GM20000 (cell line): ENCODE measurements at regions not wholly inside any gene's neighbourhood (a gene's known extent, or its start where the extent isn't known, plus 50 kb on each side); places are given as distances from the start of the nearest gene placed in this dataset.

Source experiments
- DNase-seq: peaks from one replicate; pipeline ENCODE4 v3.0.0; 2012; ENCODE audit warnings: low spot score
- CTCF ChIP-seq: IDR thresholded peaks from 2 replicates; pipeline ENCODE4 v1.5.1; 2012; ENCODE audit warnings: mild to moderate bottlenecking, control low read depth; ENCODE audit errors: extremely low read depth, missing control alignments

GRCh38 chr14:97416550-97416949 is 619.4 kb downstream of the VRK1 start:
- no peak for DNase-seq
- TF ChIP-seq CTCF = no peak

DNA sequence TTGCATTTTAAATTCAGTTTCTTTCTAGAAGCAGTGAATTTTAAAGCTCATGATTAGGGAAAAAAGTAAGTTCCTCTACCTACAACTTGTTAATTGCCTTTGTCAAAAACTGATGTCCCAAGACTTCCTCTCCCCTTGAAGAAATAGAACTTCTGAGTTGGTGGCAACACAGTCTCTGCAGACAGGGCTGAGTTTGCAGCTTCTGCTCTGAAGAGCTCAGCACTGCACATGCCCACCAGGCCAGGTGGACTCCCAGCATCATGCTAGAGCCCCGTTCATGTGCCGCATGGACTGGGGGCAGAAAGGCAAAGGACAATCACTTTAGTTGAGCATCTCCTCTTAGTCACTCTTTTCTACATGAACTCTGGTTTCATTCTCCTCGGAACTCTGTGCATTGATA is 620.1 kb downstream of the VRK1 start:
- no peak for DNase-seq
- TF ChIP-seq CTCF = no peak

DNA sequence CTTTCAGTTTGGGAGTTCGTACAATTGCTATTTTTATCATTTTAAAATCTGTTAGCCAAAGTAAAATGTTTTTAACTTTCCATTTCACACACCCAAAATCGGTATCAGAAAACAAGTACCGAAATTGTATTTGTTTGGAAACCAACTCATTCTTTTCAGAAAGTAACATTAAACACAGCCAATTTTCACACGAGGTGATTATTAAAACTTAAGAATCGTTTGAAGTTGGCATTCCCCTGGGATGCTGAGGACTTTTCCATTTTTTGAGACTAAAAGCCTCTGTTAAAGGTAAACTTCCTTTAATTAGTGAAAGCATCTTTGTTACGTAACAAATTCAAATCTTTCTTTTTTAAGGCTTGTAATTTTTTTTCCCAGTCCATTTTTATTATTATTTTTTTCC is 623.0 kb downstream of the VRK1 start:
- DNase-seq = no peak
- no peak for TF ChIP-seq CTCF

DNA sequence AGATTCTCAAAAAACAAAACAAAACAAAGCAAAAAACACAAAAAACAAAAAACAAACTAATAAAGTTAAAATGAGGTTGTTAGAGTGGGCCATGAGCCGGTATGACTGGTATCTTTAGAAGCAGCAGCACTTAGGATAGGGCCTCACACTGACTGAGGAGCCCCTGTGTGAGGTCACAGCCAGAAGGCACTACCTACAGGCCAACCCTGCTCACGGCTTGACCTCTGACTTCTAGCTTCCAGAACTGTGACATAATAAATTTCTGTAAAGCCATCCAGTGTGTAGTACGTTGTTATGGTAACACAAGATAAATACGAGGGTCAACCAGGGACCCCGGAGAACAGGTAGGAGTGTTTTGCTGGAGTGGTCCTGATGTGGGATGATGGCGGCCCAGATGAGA is 629.6 kb downstream of the VRK1 start:
- no peak for TF ChIP-seq CTCF
- DNase-seq = no peak

DNA sequence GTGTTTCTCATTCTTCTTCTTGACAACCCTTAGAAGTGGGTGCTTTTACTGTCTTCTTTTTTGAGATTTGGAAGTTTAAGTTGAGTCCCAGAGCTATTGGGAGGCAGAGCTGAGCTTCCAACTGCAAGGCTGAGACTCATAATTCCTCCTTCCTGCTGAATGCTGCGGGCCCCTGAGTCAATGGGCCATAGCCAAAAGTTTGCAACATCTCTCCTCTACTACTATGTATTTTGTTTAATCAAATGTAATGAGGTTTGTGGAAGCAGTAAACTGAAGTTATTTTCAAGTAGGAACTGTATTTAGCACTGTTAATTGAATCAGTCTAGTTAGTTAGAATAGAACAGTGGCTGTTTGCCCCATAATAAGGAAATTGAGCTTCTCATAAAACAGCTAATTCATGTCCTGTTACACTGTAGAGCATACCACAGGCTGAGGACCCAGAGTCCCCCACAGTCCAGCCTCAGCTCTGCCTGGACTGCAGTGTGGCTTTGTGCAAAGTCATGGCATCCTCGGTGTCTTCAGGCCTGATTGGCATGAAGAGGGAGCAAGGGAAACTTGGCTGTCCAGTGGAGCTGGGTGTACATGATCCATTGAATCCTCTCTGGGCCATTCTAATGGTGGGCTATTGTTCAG is 631.7 kb downstream of the VRK1 start:
- DNase-seq = no peak
- no peak for TF ChIP-seq CTCF

GRCh38 chr14:97432586-97432985 is 635.4 kb downstream of the VRK1 start:
- no peak for DNase-seq
- TF ChIP-seq CTCF = no peak

DNA sequence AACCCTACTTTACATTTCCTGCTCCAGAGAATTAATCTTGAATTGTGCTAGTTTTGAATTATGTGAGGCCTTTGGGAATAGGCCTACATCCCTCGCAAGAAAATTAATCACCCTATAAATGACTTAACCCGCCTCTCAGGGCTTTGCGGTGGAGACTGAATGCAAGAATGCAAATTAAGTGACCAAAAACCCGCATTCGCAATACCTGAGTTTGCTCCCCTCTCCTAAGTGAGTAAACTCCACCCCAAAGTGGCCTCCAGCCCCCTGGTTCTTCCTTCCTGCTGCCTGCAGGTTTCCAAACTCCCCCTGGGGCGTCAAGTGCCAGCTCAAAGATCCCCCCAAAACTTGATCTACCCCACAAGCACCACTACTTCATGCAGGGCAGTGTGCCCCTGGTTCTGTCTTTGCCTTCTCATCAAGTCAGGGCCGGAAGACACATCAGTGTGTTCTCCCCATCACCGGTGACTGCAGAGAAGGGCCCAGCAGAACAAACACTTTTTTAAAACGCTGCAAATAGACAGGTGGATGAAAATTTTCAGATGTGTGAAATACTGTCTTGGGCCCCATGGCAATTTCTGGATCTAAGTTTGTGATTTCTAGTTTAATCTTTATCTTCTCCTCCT is 644.7 kb downstream of the VRK1 start:
- no peak for DNase-seq
- no peak for TF ChIP-seq CTCF
